ENCODE measurements at regions not wholly inside any gene's neighbourhood (a gene's known extent, or its start where the extent isn't known, plus 50 kb on each side); places are given as distances from the start of the nearest gene placed in this dataset.

DNA sequence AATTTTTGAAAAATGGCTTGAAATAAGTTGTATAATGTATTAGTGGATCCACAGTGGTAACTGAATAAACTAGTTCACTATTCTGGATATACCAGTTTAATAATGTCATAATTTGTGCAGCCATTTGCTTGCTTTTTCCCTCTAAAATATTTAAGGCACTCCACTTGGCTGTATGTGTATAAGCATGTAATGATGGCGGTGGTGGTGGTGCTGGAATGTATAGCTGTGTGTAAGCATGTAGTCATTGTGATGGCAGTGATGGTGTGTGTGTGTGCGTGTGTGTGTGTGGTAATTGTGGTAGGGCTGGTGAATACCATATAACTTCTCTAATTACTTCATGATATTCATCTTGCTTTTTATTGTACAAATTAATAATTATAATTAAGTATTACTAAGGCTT lies 89.2 kb upstream of the HIVEP1 start:
- no peak overlapping the region for H3K4me3 ChIP-seq (ENCODE audit: low read length)
- H3K36me3 ChIP-seq (ENCODE audit: insufficient read depth, low read depth, low read length): no peaks in the 10 kb centered on the region
- H3K4me1 ChIP-seq (ENCODE audit: insufficient read depth, low read length): peaks cover 8% of the 10 kb centered on the region; the same call in 1 of the 2 replicates
- no peak overlapping the region for H3K27ac ChIP-seq (ENCODE audit: low read length)
- H3K27me3 ChIP-seq (ENCODE audit: insufficient read depth, low read length): no peaks in the 10 kb centered on the region
- H3K9me3 ChIP-seq (ENCODE audit: insufficient read depth, low read depth, low read length): no peaks in the 10 kb centered on the region
- no peak overlapping the region for H3K9ac ChIP-seq (ENCODE audit: low read depth, low read length)

DNA sequence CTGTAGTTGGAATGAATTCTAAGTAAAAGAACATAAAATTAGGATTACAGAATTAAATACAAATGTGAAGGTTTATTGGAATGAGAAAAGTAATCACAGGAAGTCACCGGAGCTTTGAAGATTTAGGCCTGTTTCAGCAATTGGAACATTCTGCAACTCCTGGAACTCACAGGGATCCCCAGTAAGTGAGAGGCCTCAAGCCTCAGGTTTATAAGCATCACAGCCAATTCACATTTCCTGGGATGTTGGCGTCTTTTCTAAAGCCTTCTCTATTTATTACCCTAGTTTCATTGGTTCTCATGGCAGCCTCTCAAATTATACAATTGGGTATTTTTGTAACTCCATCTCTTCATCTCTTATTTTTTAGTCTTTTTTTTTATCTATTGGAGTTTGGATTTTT lies 90.4 kb upstream of the HIVEP1 start:
- H3K36me3 ChIP-seq (ENCODE audit: insufficient read depth, low read depth, low read length): no peaks in the 10 kb centered on the region
- H3K4me1 ChIP-seq (ENCODE audit: insufficient read depth, low read length): peaks cover 5% of the 10 kb centered on the region; the same call in 1 of the 2 replicates
- H3K9ac ChIP-seq (ENCODE audit: low read depth, low read length): no peak overlapping the region
- H3K27ac ChIP-seq (ENCODE audit: low read length): no peak overlapping the region
- H3K9me3 ChIP-seq (ENCODE audit: insufficient read depth, low read depth, low read length): no peaks in the 10 kb centered on the region
- no peaks in the 10 kb centered on the region for H3K27me3 ChIP-seq (ENCODE audit: insufficient read depth, low read length)
- H3K4me3 ChIP-seq (ENCODE audit: low read length): no peak overlapping the region

DNA sequence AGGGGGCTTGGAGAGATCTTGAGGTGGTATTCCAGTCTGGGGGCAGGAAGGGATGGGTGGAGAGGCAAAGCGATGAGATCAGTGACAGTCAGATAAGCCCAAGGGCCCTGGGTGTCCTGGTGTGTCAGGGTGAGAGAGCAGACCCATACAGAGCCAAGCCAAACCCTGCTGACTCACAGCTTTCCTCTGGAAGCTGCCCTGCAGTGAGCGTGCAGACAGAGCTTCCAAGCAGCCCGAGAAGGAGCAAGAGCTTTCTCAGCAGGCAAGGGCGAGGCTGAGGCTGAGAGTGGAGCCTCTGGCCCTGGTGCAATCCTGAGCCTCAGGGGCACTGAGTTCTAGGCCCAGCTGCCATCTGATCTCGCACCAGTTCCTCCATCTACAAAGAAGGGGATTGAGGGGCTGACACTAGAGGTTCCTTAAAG lies 91.1 kb upstream of the HIVEP1 start:
- no peak overlapping the region for H3K4me3 ChIP-seq (ENCODE audit: low read length)
- H3K36me3 ChIP-seq (ENCODE audit: insufficient read depth, low read depth, low read length): no peaks in the 10 kb centered on the region
- H3K27ac ChIP-seq (ENCODE audit: low read length): no peak overlapping the region
- H3K27me3 ChIP-seq (ENCODE audit: insufficient read depth, low read length): no peaks in the 10 kb centered on the region
- H3K9me3 ChIP-seq (ENCODE audit: insufficient read depth, low read depth, low read length): no peaks in the 10 kb centered on the region
- no peak overlapping the region for H3K9ac ChIP-seq (ENCODE audit: low read depth, low read length)
- H3K4me1 ChIP-seq (ENCODE audit: insufficient read depth, low read length): peaks cover 5% of the 10 kb centered on the region; the same call in 1 of the 2 replicates

DNA sequence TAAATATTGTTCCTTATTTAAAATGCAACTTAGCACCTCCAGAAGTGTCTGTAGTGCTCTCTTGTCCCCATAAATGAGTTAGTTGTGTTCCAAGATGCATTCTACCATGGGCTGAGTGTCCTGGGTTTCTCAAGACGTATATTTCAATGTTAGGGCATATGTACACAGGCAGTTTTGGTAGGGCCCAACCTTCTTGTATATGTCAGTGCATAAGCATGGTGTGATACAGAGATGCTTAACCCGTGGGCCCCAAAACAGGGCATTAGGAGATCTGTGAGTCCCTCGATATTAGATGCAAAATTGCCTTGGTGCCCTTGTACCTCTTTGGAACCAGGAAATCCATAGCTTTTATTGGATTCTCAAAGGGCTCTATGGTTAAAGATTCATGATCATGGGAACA lies 91.5 kb upstream of the HIVEP1 start:
- no peaks in the 10 kb centered on the region for H3K36me3 ChIP-seq (ENCODE audit: insufficient read depth, low read depth, low read length)
- no peaks in the 10 kb centered on the region for H3K27me3 ChIP-seq (ENCODE audit: insufficient read depth, low read length)
- no peak overlapping the region for H3K4me3 ChIP-seq (ENCODE audit: low read length)
- no peaks in the 10 kb centered on the region for H3K9me3 ChIP-seq (ENCODE audit: insufficient read depth, low read depth, low read length)
- no peak overlapping the region for H3K27ac ChIP-seq (ENCODE audit: low read length)
- H3K9ac ChIP-seq (ENCODE audit: low read depth, low read length): no peak overlapping the region
- peaks cover 5% of the 10 kb centered on the region; the same call in 1 of the 2 replicates for H3K4me1 ChIP-seq (ENCODE audit: insufficient read depth, low read length)

DNA sequence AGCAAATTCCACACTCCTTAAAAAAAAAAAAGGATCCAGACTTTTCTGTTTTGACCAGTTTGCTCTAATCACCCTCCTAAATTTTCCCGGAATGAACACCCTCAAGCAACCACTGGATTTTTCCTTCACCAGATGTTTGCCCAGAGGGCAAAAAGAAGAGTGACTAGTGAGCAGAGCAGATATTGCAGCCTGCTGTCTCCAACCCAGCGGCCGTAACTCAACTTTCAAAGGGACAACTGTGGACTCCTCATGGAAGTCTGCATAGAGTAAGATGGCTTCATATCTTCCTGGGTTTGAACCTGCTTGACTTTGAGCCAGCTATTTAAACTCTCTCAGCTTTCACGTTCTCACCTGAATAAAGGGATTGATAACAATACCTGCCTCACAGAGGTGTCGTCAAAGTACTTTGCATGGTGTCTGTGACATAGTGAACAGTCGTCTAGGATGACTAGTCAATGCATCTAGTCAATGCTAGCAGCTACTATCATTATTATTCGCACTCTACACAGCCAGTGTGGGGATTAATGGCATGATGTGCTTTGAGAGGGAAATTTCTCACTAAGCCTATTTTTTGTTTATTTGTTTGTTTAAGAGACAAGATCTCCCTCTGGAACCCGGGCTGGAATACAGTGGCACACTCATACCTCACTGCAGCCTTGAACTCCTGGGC lies 92.2 kb upstream of the HIVEP1 start:
- peaks cover 5% of the 10 kb centered on the region; the same call in 1 of the 2 replicates for H3K4me1 ChIP-seq (ENCODE audit: insufficient read depth, low read length)
- H3K9ac ChIP-seq (ENCODE audit: low read depth, low read length): no peak overlapping the region
- H3K27ac ChIP-seq (ENCODE audit: low read length): no peak overlapping the region

DNA sequence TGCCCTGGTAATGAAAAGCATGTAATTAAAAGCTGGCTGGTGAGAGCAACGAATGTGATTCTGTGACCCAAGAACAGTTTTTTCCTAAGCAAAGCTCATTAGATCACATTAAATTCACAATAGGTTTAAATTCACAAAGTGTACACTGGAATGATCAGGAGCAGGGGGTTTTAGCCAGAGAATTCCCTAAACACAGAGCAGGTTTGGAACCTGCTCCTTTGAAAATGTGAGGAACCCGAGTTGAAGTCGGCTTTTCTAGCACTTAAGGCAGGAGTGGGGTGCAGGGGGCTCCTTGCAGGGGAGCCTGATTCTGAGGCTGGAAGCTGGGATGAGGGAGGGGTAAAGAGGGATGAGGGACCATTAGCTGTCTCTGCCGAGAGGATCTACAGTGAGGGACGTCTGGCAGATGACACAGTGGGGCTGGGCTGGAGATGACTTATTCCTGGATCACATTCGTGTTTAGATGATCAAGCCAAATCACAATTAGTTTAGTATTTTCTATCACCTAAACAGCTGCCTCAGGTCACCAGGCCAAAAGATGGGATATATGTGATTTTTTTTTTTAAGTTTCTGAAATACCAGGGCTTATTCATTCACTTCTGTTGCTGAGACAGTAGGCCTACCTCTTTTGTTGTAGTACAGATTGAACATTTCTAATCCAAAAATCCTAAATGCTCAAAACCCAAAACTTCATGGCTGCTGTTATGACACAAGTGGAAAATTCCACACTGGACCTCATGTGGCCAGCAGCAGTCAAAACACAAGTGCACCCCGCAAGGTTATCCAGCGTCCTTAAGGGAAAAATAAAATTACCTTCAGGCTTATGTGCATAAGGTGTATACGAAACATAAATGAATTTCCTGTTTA lies 93.1 kb upstream of the HIVEP1 start:
- H3K4me3 ChIP-seq (ENCODE audit: low read length): no peak overlapping the region
- H3K4me1 ChIP-seq (ENCODE audit: insufficient read depth, low read length): peaks cover 5% of the 10 kb centered on the region; the same call in 1 of the 2 replicates
- H3K27ac ChIP-seq (ENCODE audit: low read length): no peak overlapping the region
- no peaks in the 10 kb centered on the region for H3K27me3 ChIP-seq (ENCODE audit: insufficient read depth, low read length)
- H3K9ac ChIP-seq (ENCODE audit: low read depth, low read length): no peak overlapping the region
- H3K9me3 ChIP-seq (ENCODE audit: insufficient read depth, low read depth, low read length): no peaks in the 10 kb centered on the region
- no peaks in the 10 kb centered on the region for H3K36me3 ChIP-seq (ENCODE audit: insufficient read depth, low read depth, low read length)

More for the DNA sequence above, 92.2 kb upstream of the HIVEP1 start:
- Histone ChIP-seq H3K4me3 (ENCODE audit: low read length) (no peak overlapping the region), H3K27me3 (ENCODE audit: insufficient read depth, low read length) (no peaks in the 10 kb centered on the region), H3K36me3 (ENCODE audit: insufficient read depth, low read depth, low read length) (no peaks in the 10 kb centered on the region), H3K9me3 (ENCODE audit: insufficient read depth, low read depth, low read length) (no peaks in the 10 kb centered on the region)

DNA sequence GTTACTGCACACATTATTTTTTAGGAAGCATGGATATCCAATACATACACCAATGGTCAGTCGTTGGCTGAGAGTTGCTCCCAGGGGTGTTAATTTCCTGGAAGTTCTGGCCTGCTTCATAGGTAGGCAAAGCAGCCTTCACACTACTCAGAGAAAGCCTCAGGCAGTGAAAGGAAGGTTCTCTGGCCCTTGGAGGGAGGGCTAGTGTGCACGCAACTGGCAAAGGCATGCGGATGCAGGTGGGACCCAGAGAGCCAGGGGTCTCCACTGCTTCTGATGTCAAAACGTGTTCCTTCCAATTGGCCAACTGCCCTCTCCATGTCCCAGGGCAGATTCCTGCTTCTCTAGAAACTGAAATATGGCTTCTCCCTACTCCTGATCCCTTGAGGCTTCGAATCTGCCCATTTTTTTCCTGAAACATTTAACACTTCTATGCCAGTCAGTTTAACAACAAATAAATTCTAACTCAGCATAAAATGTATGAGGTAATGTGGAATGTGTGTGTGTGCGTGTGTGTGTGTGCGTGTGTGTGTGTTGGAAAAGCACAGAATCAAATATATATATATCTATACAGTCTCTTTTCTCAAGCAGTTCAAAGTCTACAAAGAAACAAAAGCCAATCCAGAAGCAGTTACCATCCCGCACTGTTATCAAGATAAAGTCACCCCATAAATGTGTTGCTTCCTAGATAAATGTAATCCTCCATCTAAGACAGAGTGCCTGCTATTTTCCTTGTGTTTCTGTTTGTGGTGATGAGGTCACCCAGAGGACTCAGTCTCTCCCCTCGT lies 94.0 kb upstream of the HIVEP1 start:
- H3K9me3 ChIP-seq (ENCODE audit: insufficient read depth, low read depth, low read length): peaks cover 4% of the 10 kb centered on the region; the same call in 1 of the 2 replicates
- no peaks in the 10 kb centered on the region for H3K27me3 ChIP-seq (ENCODE audit: insufficient read depth, low read length)
- no peak overlapping the region for H3K4me3 ChIP-seq (ENCODE audit: low read length)
- H3K36me3 ChIP-seq (ENCODE audit: insufficient read depth, low read depth, low read length): no peaks in the 10 kb centered on the region
- no peak overlapping the region for H3K27ac ChIP-seq (ENCODE audit: low read length)
- peaks cover 5% of the 10 kb centered on the region; the same call in 1 of the 2 replicates for H3K4me1 ChIP-seq (ENCODE audit: insufficient read depth, low read length)
- no peak overlapping the region for H3K9ac ChIP-seq (ENCODE audit: low read depth, low read length)

DNA sequence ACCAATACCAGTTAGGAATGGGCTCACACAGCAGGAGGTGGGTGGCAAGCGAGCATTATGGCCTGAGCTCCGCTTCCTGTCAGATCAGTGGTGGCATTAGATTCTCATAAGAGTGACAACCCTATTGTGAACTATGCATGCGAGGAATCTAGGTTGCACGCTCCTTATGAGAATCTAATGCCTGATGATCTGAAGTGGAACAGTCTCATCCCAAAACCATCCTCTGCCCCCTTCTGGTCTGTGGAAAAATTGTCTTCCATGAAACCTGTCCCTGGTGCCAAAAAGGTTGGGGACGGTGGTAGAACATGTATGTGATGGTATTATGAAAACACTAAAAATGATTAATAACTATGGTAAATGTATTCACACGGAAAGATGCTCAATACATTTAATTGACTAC lies 99.7 kb upstream of the HIVEP1 start:
- Histone ChIP-seq H3K27ac (ENCODE audit: low read length) (no peak overlapping the region), H3K27me3 (ENCODE audit: insufficient read depth, low read length) (no peaks in the 10 kb centered on the region), H3K9me3 (ENCODE audit: insufficient read depth, low read depth, low read length) (peaks cover 18% of the 10 kb centered on the region; the same call in 1 of the 2 replicates), H3K4me3 (ENCODE audit: low read length) (no peak overlapping the region), H3K9ac (ENCODE audit: low read depth, low read length) (no peak overlapping the region), H3K36me3 (ENCODE audit: insufficient read depth, low read depth, low read length) (no peaks in the 10 kb centered on the region), H3K4me1 (ENCODE audit: insufficient read depth, low read length) (no peaks in the 10 kb centered on the region)

DNA sequence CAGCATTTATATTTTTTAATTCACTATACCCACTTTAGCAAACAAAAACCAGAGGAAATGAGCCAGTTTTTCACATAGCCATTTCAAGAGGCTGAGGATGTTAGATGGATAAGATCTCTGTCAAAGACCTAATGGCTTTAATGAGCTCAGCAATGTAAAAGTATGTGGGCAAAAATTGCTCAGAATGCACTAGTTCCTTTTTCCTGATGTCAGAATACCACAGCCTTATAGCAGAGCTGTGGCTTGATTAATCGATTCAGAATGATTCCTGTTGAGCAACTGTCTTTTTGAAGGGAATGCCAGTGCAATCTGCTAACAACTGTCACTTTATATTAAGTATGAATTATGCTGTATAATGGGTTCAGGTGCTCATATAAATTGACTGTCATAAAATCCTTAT lies 100.6 kb upstream of the HIVEP1 start:
- H3K9ac ChIP-seq (ENCODE audit: low read depth, low read length): no peak overlapping the region
- H3K4me1 ChIP-seq (ENCODE audit: insufficient read depth, low read length): no peaks in the 10 kb centered on the region
- no peaks in the 10 kb centered on the region for H3K36me3 ChIP-seq (ENCODE audit: insufficient read depth, low read depth, low read length)
- H3K4me3 ChIP-seq (ENCODE audit: low read length): no peak overlapping the region
- H3K27ac ChIP-seq (ENCODE audit: low read length): no peak overlapping the region
- no peaks in the 10 kb centered on the region for H3K27me3 ChIP-seq (ENCODE audit: insufficient read depth, low read length)
- H3K9me3 ChIP-seq (ENCODE audit: insufficient read depth, low read depth, low read length): peaks cover 18% of the 10 kb centered on the region; the same call in 1 of the 2 replicates

DNA sequence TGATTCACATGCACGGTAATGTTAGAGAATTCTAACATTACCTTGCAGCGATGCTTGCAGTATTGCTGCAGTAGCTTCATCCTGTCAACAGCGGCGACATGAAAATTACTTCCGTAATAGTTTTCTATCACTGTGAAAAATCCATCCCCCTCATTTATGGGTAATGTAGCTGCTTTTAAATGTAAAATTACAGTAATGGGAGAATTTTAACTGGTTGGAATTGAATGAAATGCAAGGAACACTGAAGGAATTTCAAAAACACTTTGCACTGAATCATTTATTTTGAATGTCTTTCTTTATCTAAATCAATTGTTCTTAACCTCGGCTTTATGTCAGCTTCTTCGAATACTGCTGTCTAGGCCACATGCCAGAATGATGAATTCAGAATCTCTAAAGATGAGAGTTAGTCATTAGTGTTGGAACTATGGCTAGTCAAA lies 102.4 kb upstream of the HIVEP1 start:
- no peak overlapping the region for H3K9ac ChIP-seq (ENCODE audit: low read depth, low read length)
- H3K4me1 ChIP-seq (ENCODE audit: insufficient read depth, low read length): no peaks in the 10 kb centered on the region
- no peaks in the 10 kb centered on the region for H3K36me3 ChIP-seq (ENCODE audit: insufficient read depth, low read depth, low read length)
- no peak overlapping the region for H3K27ac ChIP-seq (ENCODE audit: low read length)
- no peak overlapping the region for H3K4me3 ChIP-seq (ENCODE audit: low read length)
- no peaks in the 10 kb centered on the region for H3K27me3 ChIP-seq (ENCODE audit: insufficient read depth, low read length)
- H3K9me3 ChIP-seq (ENCODE audit: insufficient read depth, low read depth, low read length): peaks cover 18% of the 10 kb centered on the region; the same call in 1 of the 2 replicates

DNA sequence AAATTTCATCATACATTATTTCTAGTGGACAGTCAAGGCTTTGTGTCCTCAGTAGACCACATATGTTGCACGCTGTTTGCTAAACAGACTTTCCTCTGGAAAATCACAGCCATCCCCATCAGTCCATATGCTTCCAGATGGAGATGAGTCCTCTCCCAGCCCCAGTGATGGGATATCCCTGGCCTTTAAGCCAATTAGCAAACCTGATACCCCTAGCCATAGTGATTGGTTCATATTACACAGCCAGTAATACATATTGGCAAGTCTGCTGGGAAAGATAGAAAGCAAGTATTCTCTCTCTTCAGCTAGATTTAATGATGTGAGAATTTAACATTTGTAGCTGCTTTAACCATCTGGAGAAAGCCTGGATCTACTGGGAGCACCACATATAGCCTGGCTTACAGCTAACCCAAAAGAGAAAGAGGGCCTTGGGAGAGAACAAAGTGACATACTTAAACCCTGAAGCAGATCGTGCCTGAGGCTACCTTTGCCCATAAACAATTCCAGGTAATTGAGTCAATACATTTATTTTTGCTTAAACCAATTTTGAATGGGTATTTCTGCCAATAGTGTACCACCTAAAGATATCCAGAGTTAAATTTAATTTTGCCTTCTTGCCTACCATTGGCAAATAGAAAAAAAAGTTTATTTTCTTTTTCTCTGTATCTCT lies 103.5 kb upstream of the HIVEP1 start:
- H3K4me3 ChIP-seq (ENCODE audit: low read length): no peak overlapping the region
- H3K36me3 ChIP-seq (ENCODE audit: insufficient read depth, low read depth, low read length): no peaks in the 10 kb centered on the region
- H3K27ac ChIP-seq (ENCODE audit: low read length): no peak overlapping the region
- no peaks in the 10 kb centered on the region for H3K4me1 ChIP-seq (ENCODE audit: insufficient read depth, low read length)
- H3K9ac ChIP-seq (ENCODE audit: low read depth, low read length): no peak overlapping the region
- H3K9me3 ChIP-seq (ENCODE audit: insufficient read depth, low read depth, low read length): peaks cover 18% of the 10 kb centered on the region; the same call in 1 of the 2 replicates
- H3K27me3 ChIP-seq (ENCODE audit: insufficient read depth, low read length): no peaks in the 10 kb centered on the region
